ENCODE measurements at regions not wholly inside any gene's neighbourhood (a gene's known extent, or its start where the extent isn't known, plus 50 kb on each side); places are given as distances from the start of the nearest gene placed in this dataset.

DNA sequence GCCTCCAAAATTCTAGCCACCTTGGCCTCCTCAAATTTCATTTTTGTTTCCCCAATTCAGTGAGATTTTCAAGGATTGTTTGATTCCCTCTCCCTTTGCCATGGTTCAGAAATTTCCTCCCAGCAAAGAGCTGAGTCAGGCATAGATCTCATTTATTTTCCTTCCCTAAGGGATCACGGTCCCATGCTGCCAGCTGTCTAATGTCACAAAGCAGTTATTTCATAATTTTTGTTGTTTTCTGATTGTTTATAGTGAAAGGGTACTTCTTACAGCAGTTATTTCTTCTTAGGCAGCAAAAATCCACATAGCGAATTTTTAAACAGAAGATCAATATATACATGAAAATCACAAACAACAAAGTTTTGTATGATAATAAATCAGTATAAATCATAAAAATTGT, 470.5 kb upstream of the MAGEB18 start:
- Histone ChIP-seq H3K27ac (replicated peaks) (no peak overlapping the region), H3K4me3 (replicated peaks; ENCODE audit: insufficient read depth, low read length) (no peak overlapping the region), H3K27me3 (ENCODE audit: insufficient read depth, poor library complexity, severe bottlenecking) (no peaks in the 10 kb centered on the region)
- no peak for DNase-seq (ENCODE audit: low read depth in 1 of 2, low spot score in 1 of 2)
- no peak for TF ChIP-seq GABPA (IDR thresholded peaks at IDR 0.05; ENCODE audit: low read depth)
- no peak for TF ChIP-seq SPI1 (IDR thresholded peaks at IDR 0.05; ENCODE audit: borderline replicate concordance, low read depth)
- TF ChIP-seq, protein P1, sequence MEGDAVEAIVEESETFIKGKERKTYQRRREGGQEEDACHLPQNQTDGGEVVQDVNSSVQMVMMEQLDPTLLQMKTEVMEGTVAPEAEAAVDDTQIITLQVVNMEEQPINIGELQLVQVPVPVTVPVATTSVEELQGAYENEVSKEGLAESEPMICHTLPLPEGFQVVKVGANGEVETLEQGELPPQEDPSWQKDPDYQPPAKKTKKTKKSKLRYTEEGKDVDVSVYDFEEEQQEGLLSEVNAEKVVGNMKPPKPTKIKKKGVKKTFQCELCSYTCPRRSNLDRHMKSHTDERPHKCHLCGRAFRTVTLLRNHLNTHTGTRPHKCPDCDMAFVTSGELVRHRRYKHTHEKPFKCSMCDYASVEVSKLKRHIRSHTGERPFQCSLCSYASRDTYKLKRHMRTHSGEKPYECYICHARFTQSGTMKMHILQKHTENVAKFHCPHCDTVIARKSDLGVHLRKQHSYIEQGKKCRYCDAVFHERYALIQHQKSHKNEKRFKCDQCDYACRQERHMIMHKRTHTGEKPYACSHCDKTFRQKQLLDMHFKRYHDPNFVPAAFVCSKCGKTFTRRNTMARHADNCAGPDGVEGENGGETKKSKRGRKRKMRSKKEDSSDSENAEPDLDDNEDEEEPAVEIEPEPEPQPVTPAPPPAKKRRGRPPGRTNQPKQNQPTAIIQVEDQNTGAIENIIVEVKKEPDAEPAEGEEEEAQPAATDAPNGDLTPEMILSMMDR (IDR thresholded peaks at IDR 0.05; ENCODE audit: insufficient read depth, low read length), result no peak
- no peak for TF ChIP-seq POLR2AphosphoS5 (IDR thresholded peaks at IDR 0.05; ENCODE audit: low read depth)
- TF ChIP-seq, protein P2, sequence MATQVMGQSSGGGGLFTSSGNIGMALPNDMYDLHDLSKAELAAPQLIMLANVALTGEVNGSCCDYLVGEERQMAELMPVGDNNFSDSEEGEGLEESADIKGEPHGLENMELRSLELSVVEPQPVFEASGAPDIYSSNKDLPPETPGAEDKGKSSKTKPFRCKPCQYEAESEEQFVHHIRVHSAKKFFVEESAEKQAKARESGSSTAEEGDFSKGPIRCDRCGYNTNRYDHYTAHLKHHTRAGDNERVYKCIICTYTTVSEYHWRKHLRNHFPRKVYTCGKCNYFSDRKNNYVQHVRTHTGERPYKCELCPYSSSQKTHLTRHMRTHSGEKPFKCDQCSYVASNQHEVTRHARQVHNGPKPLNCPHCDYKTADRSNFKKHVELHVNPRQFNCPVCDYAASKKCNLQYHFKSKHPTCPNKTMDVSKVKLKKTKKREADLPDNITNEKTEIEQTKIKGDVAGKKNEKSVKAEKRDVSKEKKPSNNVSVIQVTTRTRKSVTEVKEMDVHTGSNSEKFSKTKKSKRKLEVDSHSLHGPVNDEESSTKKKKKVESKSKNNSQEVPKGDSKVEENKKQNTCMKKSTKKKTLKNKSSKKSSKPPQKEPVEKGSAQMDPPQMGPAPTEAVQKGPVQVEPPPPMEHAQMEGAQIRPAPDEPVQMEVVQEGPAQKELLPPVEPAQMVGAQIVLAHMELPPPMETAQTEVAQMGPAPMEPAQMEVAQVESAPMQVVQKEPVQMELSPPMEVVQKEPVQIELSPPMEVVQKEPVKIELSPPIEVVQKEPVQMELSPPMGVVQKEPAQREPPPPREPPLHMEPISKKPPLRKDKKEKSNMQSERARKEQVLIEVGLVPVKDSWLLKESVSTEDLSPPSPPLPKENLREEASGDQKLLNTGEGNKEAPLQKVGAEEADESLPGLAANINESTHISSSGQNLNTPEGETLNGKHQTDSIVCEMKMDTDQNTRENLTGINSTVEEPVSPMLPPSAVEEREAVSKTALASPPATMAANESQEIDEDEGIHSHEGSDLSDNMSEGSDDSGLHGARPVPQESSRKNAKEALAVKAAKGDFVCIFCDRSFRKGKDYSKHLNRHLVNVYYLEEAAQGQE (IDR thresholded peaks at IDR 0.05; ENCODE audit: insufficient replicate concordance, low read depth), result no peak

GRCh38 chrX:25674776-25675175, 463.4 kb upstream of the MAGEB18 start:
- Histone ChIP-seq H3K27ac (replicated peaks) (no peak overlapping the region), H3K4me3 (replicated peaks; ENCODE audit: insufficient read depth, low read length) (no peak overlapping the region), H3K27me3 (ENCODE audit: insufficient read depth, poor library complexity, severe bottlenecking) (no peaks in the 10 kb centered on the region)
- DNase-seq (ENCODE audit: low read depth in 1 of 2, low spot score in 1 of 2), result no peak
- TF ChIP-seq, protein P2 (IDR thresholded peaks at IDR 0.05; ENCODE audit: insufficient replicate concordance, low read depth), result no peak

- Histone ChIP-seq H3K27me3 (ENCODE audit: insufficient read depth, poor library complexity, severe bottlenecking) (no peaks in the 10 kb centered on the region), H3K4me3 (replicated peaks; ENCODE audit: insufficient read depth, low read length) (no peak overlapping the region), H3K27ac (replicated peaks) (no peak overlapping the region)
- no peak for DNase-seq (ENCODE audit: low read depth in 1 of 2, low spot score in 1 of 2)
- TF ChIP-seq POLR2AphosphoS5 (IDR thresholded peaks at IDR 0.05; ENCODE audit: low read depth) (no peak), GABPA (IDR thresholded peaks at IDR 0.05; ENCODE audit: low read depth) (no peak), SPI1 (IDR thresholded peaks at IDR 0.05; ENCODE audit: borderline replicate concordance, low read depth) (no peak)
- TF ChIP-seq, protein P1 (IDR thresholded peaks at IDR 0.05; ENCODE audit: insufficient read depth, low read length), result no peak
- TF ChIP-seq, protein P2 (IDR thresholded peaks at IDR 0.05; ENCODE audit: insufficient replicate concordance, low read depth), result no peak
These were observed 436.3 kb upstream of the MAGEB18 start for GRCh38 chrX:25701876-25702275.

GRCh38 chrX:25717122-25717521, 421.0 kb upstream of the MAGEB18 start:
- DNase-seq (ENCODE audit: low read depth in 1 of 2, low spot score in 1 of 2), result no peak
- Histone ChIP-seq H3K27me3 (ENCODE audit: insufficient read depth, poor library complexity, severe bottlenecking) (no peaks in the 10 kb centered on the region), H3K27ac (replicated peaks) (no peak overlapping the region), H3K4me3 (replicated peaks; ENCODE audit: insufficient read depth, low read length) (no peak overlapping the region)
- TF ChIP-seq SPI1 (IDR thresholded peaks at IDR 0.05; ENCODE audit: borderline replicate concordance, low read depth) (no peak), POLR2AphosphoS5 (IDR thresholded peaks at IDR 0.05; ENCODE audit: low read depth) (no peak), GABPA (IDR thresholded peaks at IDR 0.05; ENCODE audit: low read depth) (no peak)
- TF ChIP-seq, protein P1 (IDR thresholded peaks at IDR 0.05; ENCODE audit: insufficient read depth, low read length), result no peak
- TF ChIP-seq, protein P2 (IDR thresholded peaks at IDR 0.05; ENCODE audit: insufficient replicate concordance, low read depth), result no peak
